ENCODE measurements at regions not wholly inside any gene's neighbourhood (a gene's known extent, or its start where the extent isn't known, plus 50 kb on each side); places are given as distances from the start of the nearest gene placed in this dataset.

DNA sequence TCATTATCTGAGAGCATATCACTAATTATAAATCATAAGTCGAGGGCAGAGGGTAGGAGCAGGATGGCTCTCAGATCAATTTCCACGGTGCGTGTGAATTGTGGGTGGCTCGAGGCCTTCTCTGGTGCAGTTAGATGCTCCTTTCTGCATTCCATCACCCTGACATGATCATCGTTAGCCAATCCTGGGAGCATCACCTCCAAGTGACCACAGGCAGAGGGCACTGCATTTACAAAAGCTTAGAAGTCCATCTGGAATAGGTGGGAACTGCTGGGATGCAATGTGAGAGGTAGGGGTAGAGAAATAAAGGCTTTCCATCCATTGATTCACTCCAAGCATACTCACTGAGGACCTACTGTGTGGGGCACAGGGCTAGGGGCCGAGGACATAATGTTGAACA, 538.2 kb upstream of the TBX3 start (continued):
- TF ChIP-seq SAP30 (IDR thresholded peaks at IDR 0.05; ENCODE audit: insufficient read depth, insufficient replicate concordance, low read length) = no peak
- no peak for TF ChIP-seq SP2 (IDR thresholded peaks at IDR 0.05; ENCODE audit: low read length)
- TF ChIP-seq EZH2 (IDR thresholded peaks at IDR 0.05; ENCODE audit: low read depth, low read length, severe bottlenecking) = no peak

All from H1 (cell line).